Esophagus squamous epithelium (tissue), 4 donors: ENCODE measurements at regions not wholly inside any gene's neighbourhood (a gene's known extent, or its start where the extent isn't known, plus 50 kb on each side); places are given as distances from the start of the nearest gene placed in this dataset.

ENCODE experiments used
- CTCF ChIP-seq, 6 experiments: fragments of 450-650 bp in 4 of 6; fragments of 200-600 bp in 2 of 6; sonication (generic) in 2 of 6; IDR thresholded peaks; one replicate each; pipeline ENCODE4 v1.5.1; 2016 to 2019; ENCODE audit warnings: antibody characterized with exemption in 6 of 6, mild to moderate bottlenecking in 4 of 6, moderate library complexity in 4 of 6
- POLR2A ChIP-seq, 4 donors: fragments of 450-650 bp; IDR thresholded peaks; one replicate each; pipeline ENCODE4 v1.6.1; 2017; ENCODE audit warnings: antibody characterized with exemption in 4 of 4, mild to moderate bottlenecking in 4 of 4, moderate library complexity in 3 of 4

- TF ChIP-seq POLR2A (IDR thresholded peaks at IDR 0.05) (no peak), CTCF (IDR thresholded peaks at IDR 0.05) (no peak)
Measured at GRCh38 chr9:103661663-103662062, 432.4 kb upstream of the SMC2 start.
